HFFc6 (cell line): ENCODE measurements at regions not wholly inside any gene's neighbourhood (a gene's known extent, or its start where the extent isn't known, plus 50 kb on each side); places are given as distances from the start of the nearest gene placed in this dataset.

Source experiments
- DNase-seq: peaks from one replicate; pipeline ENCODE4 v3.0.0-alpha.2; 2018
- H3K27ac Mint-ChIP-seq: 2 replicates; pipeline ENCODE4 v1.8.0; 2020; ENCODE audit warnings: mild to moderate bottlenecking, mixed read lengths
- H3K27me3 Mint-ChIP-seq: 2 replicates; pipeline ENCODE4 v1.8.0; 2021; ENCODE audit warnings: mild to moderate bottlenecking, moderate library complexity, mixed read lengths; ENCODE audit not compliant: insufficient read depth
- H3K36me3 Mint-ChIP-seq: 2 replicates; pipeline ENCODE4 v1.8.0; 2021; ENCODE audit warnings: low read depth, mixed read lengths
- H3K4me1 Mint-ChIP-seq: 2 replicates; pipeline ENCODE4 v1.8.0; 2020; ENCODE audit warnings: low read depth, mixed read lengths
- H3K4me3 Mint-ChIP-seq: 2 replicates; pipeline ENCODE4 v1.8.0; 2020; ENCODE audit warnings: mild to moderate bottlenecking, moderate library complexity, mixed read lengths
- H3K9me3 Mint-ChIP-seq: 2 replicates; pipeline ENCODE4 v1.8.0; 2020; ENCODE audit warnings: mild to moderate bottlenecking, mixed read lengths
- CTCF ChIP-seq: fragments of 200-600 bp; sonication (generic); IDR thresholded peaks from 2 replicates; pipeline ENCODE4 v1.5.0; 2021; ENCODE audit warnings: antibody characterized with exemption, mild to moderate bottlenecking

DNA sequence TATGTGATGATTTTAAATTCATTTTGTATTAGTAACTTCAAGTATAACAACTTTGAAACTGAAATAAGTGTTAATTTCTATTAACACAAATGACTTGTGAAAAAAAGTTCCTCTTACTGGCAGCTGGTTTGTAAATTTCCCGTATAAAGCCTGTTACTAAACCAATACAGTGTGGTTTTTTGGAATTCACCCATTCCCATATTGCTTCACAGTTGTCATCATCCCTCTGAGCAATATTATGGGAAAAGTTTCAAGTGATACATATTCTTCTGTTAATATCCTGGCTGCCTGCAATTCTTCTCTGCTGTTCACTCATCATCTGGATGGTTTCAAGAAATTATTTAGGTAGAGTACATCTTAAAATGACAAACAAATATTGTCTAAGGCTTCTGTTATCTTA lies 1185.1 kb upstream of the C9orf72 start:
- no peak for TF ChIP-seq CTCF
- no peak overlapping the region for H3K4me3 Mint-ChIP-seq
- no peak for DNase-seq
- peaks cover 14% of the 10 kb centered on the region for H3K9me3 Mint-ChIP-seq
- H3K27ac Mint-ChIP-seq = no peak overlapping the region
- no peaks in the 10 kb centered on the region for H3K36me3 Mint-ChIP-seq
- H3K4me1 Mint-ChIP-seq = no peaks in the 10 kb centered on the region
- no peaks in the 10 kb centered on the region for H3K27me3 Mint-ChIP-seq

DNA sequence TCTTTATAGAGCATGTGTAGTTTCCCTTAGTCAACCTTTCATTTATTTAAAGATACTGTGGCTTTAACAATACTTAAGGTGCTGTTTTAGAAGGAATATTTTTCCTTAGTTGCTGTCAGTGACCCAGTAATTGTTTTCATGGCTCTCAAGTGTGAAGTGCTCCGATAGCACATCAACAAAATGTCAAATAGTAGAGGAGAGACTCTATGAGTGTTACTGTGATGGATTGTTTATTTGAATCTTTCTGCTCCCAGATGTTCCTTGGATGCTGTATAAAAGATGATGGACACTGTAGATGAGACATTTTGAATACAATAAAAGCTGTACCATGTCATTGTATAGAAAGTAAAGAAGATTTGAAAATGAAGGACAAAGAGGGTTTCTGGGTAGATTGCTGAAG lies 1185.7 kb upstream of the C9orf72 start:
- no peak for DNase-seq
- H3K27me3 Mint-ChIP-seq = no peaks in the 10 kb centered on the region
- H3K4me1 Mint-ChIP-seq = no peaks in the 10 kb centered on the region
- no peaks in the 10 kb centered on the region for H3K36me3 Mint-ChIP-seq
- no peak overlapping the region for H3K4me3 Mint-ChIP-seq
- H3K9me3 Mint-ChIP-seq = peaks cover 10% of the 10 kb centered on the region
- no peak for TF ChIP-seq CTCF
- H3K27ac Mint-ChIP-seq = no peak overlapping the region

GRCh38 chr9:28762167-28762566 lies 1188.9 kb upstream of the C9orf72 start:
- Mint-ChIP-seq H3K36me3 (no peaks in the 10 kb centered on the region), H3K4me3 (no peak overlapping the region), H3K27ac (no peak overlapping the region), H3K4me1 (no peaks in the 10 kb centered on the region), H3K27me3 (no peaks in the 10 kb centered on the region), H3K9me3 (peaks cover 6% of the 10 kb centered on the region)
- no peak for DNase-seq
- TF ChIP-seq CTCF = no peak

GRCh38 chr9:28764532-28764931 lies 1191.3 kb upstream of the C9orf72 start:
- TF ChIP-seq CTCF = no peak

DNA sequence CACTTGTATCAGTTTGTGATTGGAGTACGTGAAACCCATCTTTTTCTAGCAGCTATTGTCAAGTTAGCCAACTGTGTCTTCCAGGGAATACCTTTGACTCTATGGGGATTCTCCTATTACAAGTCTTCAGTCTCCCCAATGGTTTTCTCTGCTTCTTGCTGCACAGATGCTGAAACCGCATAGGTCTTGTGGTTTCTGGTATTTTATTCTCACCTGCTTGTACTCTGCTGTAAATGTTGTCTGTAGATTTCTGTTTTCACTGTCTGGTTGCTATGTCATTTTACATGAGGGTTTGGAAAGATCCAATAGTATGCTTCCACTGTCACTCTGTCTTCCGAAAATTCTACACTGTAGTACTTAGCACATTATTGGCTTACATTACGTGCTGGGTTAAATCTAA lies 1196.9 kb upstream of the C9orf72 start:
- Mint-ChIP-seq H3K27ac (no peak overlapping the region), H3K4me1 (no peaks in the 10 kb centered on the region), H3K27me3 (no peaks in the 10 kb centered on the region), H3K4me3 (no peak overlapping the region), H3K36me3 (no peaks in the 10 kb centered on the region), H3K9me3 (peaks cover 4% of the 10 kb centered on the region; the same call in 1 of the 2 replicates)
- TF ChIP-seq CTCF = no peak
- DNase-seq = no peak

More at GRCh38 chr9:28764532-28764931, 1191.3 kb upstream of the C9orf72 start:
- H3K9me3 Mint-ChIP-seq = no peaks in the 10 kb centered on the region; the same call in 1 of the 2 replicates
- H3K27ac Mint-ChIP-seq = no peak overlapping the region
- no peaks in the 10 kb centered on the region for H3K4me1 Mint-ChIP-seq
- no peak for DNase-seq
- H3K4me3 Mint-ChIP-seq = no peak overlapping the region
- H3K36me3 Mint-ChIP-seq = no peaks in the 10 kb centered on the region
- no peaks in the 10 kb centered on the region for H3K27me3 Mint-ChIP-seq

GRCh38 chr9:28770827-28771226 lies 1197.5 kb upstream of the C9orf72 start:
- H3K27me3 Mint-ChIP-seq = no peaks in the 10 kb centered on the region
- DNase-seq = no peak
- H3K4me1 Mint-ChIP-seq = no peaks in the 10 kb centered on the region
- peaks cover 4% of the 10 kb centered on the region; the same call in 1 of the 2 replicates for H3K9me3 Mint-ChIP-seq
- no peaks in the 10 kb centered on the region for H3K36me3 Mint-ChIP-seq
- no peak overlapping the region for H3K27ac Mint-ChIP-seq
- H3K4me3 Mint-ChIP-seq = no peak overlapping the region
- TF ChIP-seq CTCF = no peak
